HG03342 (cell line): ENCODE measurements at regions not wholly inside any gene's neighbourhood (a gene's known extent, or its start where the extent isn't known, plus 50 kb on each side); places are given as distances from the start of the nearest gene placed in this dataset.
"Not testable (repeated sequence)": the region's sequence is repeated elsewhere in the genome, so short reads cannot be mapped to it uniquely, and the experiment has no call there.

ENCODE experiments used
- ATAC-seq: cut with Tn5 transposase; IDR thresholded peaks from one replicate; pipeline ENCODE4 v1.9.1; 2021; ENCODE audit warnings: mild to moderate bottlenecking, moderate library complexity; ENCODE audit not compliant: unreplicated experiment

- no peak for ATAC-seq
These were observed 1390.5 kb upstream of the ADGRL2 start for GRCh38 chr1:80410233-80410632.

DNA sequence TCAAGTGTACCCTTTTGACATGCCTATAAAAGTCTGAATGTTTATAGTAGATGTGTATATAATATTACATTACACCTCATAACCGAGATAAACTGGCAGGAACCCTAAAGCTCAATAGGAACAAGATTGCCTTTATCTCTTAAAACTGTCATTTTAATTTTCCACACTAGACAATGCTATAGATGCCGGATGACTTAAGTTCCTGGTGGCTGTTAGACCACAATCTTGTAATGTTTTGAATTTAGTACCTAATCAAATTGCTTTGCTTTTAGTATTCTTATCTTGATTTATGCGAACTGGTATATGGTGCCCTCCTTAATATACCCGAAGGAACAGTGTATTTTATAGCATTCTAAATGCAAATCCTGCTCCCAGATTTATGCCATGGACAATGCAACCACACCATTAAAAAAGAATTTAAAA lies 1397.0 kb upstream of the ADGRL4 start:
- ATAC-seq = no peak

GRCh38 chr1:80402625-80403024 lies 1396.1 kb upstream of the ADGRL4 start:
- ATAC-seq = no peak

DNA sequence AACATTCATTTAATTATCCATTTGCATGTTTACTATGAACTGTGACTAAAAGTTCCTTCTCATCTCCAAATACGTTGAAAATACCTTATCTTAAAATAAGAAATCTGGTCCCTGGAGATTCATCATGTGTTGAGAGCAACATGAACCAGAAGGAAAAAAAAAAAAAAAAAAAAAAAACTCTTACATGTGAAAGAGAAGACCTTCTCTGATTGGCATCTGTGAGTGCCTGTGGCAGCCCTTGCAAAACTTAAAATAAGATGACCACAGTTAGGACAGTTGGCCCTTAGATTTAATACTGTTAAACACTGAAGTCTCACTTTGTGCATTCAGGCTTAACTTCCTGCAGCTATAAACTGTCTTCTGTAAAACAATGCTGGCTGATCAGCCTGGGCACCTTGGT lies 1395.2 kb upstream of the ADGRL4 start:
- ATAC-seq = no peak

DNA sequence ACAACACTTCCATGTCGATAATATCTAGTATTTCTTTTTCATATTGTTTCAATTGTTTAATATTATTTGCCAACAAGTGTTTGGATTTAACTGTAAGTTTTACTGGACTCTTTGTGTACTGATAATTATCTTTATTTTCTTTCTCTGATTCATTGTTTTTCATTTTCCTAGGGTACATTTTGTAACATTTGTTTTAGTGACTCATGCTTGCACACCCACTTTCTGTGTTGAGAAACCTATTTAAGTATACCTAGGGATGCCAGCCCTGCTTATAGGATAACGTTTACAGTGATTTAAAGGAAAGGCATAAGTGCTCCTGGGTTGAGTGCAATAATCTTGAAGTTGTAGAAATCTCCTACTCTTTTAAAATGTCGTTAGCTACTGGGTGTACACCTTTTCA lies 1386.0 kb upstream of the ADGRL4 start:
- no peak for ATAC-seq

DNA sequence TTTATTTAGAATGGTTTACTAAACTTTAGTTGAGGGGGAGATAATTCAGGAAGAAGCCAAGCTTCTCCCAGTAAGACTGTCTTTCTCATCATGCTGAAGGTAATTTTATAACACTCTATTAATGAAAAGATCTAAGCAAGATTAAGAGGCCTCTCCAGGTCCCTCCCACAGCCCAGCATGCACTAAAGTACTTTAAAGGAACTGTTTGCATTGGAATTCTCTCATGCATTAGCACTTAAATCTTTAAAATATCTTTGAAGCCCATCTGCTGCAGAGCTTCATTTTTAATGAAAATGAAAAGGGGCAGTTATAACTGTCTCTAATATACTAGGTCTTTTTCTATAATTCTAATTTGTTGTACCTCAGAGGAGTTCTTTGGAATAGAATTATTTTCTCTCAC lies 1379.1 kb upstream of the ADGRL4 start:
- ATAC-seq = no peak

- no peak for ATAC-seq
These were observed 1378.4 kb upstream of the ADGRL4 start for GRCh38 chr1:80384959-80385358.

DNA sequence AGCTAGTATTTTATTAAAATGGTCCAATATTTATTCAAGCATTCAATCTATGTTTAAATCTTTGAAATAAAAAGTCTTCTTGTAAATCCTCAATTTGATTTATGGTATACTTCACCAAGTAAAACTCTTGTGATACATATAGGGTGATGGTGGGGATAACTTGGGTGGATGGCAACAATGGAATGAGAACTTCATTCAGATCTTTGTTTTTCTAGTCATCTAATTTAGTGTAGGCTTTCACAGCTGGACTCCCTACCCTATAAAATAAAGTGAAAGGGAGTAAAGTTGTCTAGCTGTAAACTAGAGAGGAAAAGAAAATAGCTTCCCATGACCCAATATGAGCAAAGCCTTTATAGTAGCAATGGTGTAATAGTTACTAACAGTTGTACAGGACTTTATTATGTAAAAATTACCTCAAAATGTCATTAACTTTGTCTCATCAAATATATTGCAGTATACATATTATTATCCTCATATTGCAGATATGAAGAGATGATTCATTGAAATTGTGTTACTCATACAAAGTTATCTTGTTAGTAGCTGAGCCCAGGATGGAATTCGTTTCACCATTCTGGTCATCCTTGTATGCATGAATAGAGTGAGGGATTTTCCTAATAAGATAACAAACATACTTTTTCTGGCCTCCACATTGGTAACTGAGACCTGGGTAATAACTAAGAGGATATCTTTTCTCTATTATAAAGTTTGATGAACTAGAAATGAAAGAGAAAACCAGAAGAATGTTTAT lies 1377.7 kb upstream of the ADGRL4 start:
- no peak for ATAC-seq

- no peak for ATAC-seq
These were observed 1369.1 kb upstream of the ADGRL4 start for GRCh38 chr1:80375662-80376061.

GRCh38 chr1:80375109-80375508 lies 1368.6 kb upstream of the ADGRL4 start:
- ATAC-seq = no peak

GRCh38 chr1:80369780-80370179 lies 1363.2 kb upstream of the ADGRL4 start:
- ATAC-seq = no peak

DNA sequence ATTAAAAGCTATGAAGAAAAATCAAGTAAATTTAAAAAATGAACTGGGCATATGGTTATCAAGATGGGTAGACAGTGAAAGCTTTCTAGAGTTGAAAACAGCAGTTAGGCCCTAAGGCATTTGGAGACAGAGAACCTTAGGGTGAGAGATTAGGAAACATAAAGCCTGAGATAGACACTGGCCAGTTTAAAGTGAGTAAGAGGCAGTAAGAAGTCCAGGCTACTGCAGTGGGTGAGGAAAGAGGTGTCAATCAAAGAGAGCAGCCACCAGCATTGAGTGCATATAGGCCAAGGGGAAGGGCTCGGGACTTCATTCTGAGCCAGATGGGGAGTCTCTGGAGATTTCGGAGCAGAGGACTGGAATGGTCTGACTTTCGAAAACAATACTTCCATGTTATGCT lies 1360.5 kb upstream of the ADGRL4 start:
- no peak for ATAC-seq

DNA sequence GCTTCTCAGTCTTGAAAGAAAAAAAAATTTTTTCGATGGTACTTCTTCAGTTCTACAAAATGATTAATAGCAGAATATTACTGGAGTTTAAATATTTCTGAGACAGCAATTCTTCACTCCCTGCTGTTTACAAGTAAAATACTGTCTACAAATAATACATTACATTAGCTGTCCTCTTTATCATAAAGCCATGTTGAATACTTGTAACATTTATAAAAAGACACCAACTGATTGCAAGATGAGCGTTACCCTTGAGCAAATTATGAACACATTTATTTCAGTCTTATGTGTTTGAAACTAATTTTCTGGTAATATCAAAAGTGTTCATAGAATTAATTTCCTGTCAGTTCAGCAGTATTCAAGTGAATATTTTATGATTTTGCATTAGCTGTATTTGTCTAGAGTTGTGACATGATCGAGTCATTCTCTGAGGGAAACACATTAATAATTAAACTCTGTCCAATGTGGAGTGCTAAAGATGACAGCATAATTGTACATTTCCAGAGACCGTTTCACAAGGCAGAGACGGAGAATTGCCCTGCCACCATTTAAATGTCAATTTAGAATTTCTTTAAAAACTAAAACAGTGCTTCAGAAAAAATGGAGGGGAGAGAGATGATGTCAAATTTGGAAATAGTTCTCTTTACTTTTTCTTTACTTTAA lies 1359.0 kb upstream of the ADGRL4 start:
- ATAC-seq = no peak

GRCh38 chr1:80363689-80364475 lies 1357.4 kb upstream of the ADGRL4 start:
- no peak for ATAC-seq

- no peak for ATAC-seq
These were observed 1353.1 kb upstream of the ADGRL4 start for GRCh38 chr1:80359666-80360065.

GRCh38 chr1:80349218-80349617 lies 1342.7 kb upstream of the ADGRL4 start:
- no peak for ATAC-seq

- ATAC-seq = no peak
These were observed 1334.5 kb upstream of the ADGRL4 start for GRCh38 chr1:80341021-80341420.

DNA sequence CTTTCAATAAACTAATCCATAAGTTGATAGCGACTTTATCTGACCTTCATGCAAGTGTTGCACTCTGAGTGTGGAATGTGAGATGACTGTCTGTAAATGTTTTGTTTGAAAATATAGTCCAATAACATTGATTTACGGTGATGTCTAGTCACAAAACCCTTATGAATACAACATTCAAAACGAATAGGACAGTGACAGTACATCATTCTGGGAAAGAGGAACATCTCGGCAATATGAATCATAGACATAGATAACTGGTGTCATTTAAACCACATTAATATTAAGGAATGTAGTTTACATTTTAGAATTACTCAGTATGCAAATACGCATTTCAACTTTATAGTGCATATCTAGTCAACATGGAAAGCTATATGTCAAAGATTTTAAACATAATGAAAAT lies 1311.6 kb upstream of the ADGRL4 start:
- no peak for ATAC-seq

DNA sequence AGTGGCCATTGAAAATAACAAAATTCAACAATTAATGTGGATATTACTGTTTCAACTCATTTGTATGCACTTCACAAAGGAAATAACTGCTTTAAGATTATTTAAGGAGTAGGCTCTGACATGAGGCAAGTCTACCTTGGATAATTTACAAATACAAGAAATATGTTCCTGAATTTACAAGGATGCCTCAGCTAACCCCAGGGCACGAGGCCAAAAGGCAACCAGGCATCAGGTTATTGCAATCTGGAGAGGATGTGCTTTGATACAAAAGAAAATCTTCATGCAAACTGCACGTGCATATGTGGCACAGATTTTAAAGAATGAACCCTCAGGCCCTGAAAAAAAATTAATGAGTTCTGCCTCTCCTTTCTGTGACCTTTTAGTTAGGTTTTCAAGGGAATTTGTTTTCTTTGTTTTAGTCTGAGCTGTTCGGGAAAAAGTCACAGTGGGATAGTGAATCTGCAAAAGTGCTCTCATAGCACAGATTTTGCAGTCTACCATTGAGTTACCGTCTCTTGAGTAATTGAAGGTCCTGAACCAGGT lies 1304.2 kb upstream of the ADGRL4 start:
- ATAC-seq = no peak

DNA sequence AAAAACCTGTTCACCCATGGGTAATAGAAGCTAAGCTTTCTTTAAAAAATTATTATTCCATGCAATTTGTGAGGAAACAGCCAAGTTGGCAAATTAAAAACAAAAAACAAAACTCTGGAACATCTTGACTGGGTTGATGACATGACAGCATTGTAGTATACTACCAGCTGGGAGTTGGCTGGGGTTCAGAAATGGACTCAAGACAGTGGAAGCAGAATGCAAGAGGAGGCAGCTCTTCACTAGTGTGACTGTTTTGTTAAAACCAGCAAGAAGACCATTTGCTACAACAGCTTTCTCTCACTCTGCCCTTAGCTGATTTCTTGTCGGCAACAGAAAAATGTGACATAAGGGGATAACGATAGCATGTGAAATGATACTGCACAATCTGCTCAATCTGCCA lies 1298.9 kb upstream of the ADGRL4 start:
- no peak for ATAC-seq

DNA sequence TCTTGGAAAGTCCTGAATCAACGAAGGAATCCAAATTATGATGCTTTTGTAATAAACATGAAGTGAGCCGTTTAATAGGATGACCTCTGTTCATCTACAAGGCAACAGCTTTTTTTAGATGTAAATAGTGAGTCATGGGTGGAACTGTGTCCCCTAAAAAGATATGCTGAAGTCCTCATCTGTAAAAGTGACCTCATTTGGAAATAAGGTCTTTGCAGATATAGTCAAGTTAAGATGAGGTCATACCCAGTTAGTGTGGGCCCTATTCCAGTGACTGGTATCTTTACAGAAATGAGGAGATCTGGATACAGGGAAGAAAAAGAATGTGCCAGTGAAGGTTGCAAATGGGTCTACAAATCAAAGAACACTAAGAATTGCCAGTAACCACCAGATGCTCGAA lies 1287.3 kb upstream of the ADGRL4 start:
- no peak for ATAC-seq

DNA sequence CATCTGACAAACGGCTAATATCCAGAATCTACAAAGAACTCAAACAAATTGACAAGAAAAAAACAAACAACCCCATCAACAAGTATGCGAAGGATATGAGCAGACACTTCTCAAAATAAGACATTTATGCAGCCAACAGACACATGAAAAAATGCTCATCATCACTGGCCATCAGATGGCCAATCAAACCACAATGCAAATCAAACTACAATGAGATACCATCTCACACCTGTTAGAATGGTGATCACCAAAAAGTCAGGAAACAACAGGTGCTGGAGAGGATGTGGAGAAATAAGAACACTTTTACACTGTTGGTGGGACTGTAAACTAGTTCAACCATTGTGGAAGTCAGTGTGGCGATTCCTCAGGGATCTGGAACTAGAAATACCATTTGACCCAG lies 1282.2 kb upstream of the ADGRL4 start:
- not testable (repeated sequence) for ATAC-seq
